HG02571 (cell line): ENCODE measurements at regions not wholly inside any gene's neighbourhood (a gene's known extent, or its start where the extent isn't known, plus 50 kb on each side); places are given as distances from the start of the nearest gene placed in this dataset.
"Not testable (repeated sequence)": the region's sequence is repeated elsewhere in the genome, so short reads cannot be mapped to it uniquely, and the experiment has no call there.

Experiments
- ATAC-seq: cut with Tn5 transposase; IDR thresholded peaks from one replicate; pipeline ENCODE4 v1.9.1; 2021; ENCODE audit warnings: mild to moderate bottlenecking, moderate library complexity; ENCODE audit not compliant: unreplicated experiment

GRCh38 chr6:106855117-106855516 is 119.4 kb downstream of the CD24 start:
- no peak for ATAC-seq

DNA sequence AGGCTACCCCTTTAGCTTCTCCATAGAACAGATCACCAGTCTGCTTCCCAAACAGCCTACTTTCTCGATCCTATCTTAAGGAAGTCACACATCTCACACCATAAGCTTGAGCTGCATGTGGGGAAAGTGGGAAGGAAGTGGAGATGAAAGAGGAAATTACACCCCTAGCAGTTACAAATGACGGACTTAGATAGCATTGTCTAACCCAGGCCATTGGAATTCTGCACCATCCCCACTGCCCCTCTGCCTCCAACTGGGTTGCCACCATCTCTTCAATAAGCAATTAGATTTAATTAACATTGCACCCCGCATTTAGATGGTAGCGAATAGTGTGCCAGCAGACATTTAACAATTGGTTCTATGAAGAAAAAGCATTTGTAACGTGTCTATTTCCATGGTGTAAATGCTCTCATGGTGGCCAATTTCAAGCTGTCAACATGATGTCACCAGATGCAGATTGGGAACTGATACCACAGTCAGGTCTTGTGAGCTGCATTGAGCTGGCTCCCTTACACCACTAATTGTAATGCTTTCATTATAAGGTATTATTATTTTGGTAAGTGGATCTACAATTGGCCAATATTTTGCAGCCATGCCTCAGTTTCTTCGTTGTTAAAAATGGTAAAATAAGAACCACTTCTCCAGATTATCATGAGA is 124.7 kb downstream of the CD24 start:
- no peak for ATAC-seq

GRCh38 chr6:106849120-106849519 is 125.4 kb downstream of the CD24 start:
- ATAC-seq: no peak

GRCh38 chr6:106847116-106847515 is 127.4 kb downstream of the CD24 start:
- ATAC-seq: no peak

GRCh38 chr6:106844930-106845329 is 129.6 kb downstream of the CD24 start:
- peak; percentile 68 for ATAC-seq

DNA sequence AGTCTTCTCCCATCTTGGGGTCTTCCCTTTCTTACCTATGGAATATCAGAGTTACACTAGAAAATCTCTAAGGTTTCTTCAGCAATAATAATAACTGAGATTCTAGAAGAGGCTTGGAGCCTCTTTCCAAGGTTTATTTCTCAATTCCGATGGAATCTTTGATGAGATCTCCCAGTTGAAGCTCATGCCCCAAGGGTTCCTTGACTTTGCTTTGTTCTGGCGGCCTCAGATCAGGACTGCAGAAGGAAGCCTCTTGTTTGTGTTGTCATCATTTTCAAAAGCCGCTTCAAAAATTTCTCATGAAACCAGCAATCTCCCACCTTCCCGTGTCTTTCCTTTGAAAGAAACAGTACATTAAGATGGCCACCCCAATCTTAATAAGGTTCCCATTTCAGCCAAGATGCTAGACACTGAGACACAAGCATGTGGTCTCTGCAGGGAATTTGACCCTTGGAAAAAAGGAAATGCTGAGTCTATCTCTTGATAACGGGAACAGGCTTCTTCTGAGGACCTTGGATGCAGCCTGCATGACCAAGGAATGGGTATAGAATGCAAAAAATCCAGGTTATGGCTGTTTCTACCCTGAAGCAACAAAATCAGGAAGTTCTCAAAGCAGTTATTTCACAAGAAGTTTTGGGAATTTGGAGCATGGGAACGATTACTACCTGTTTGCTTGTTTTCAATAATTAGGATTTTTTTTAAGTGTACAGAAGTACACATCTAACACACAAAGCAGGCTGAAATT is 141.6 kb downstream of the CD24 start:
- ATAC-seq: no peak

DNA sequence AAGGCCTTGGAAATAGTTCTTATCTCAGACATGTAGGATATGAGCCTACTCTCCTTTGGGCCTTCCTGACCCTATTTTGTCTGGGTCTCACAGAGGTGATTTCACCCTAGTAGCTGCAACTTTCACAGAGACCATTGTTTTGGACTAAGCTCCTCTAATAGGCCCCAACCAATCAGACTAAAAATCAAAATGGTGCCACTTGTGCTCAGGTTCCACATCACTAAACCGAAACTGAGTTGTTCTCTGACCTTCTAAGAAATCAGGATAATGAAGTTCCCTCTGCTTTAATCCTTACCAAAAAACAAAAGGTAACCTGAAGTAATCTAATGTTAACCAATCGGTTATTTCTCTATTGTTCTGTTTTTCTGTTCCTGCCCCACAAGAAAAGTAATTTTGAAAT is 143.6 kb downstream of the CD24 start:
- no peak for ATAC-seq

- ATAC-seq: no peak
These were observed 145.1 kb downstream of the CD24 start for GRCh38 chr6:106829451-106829850.

DNA sequence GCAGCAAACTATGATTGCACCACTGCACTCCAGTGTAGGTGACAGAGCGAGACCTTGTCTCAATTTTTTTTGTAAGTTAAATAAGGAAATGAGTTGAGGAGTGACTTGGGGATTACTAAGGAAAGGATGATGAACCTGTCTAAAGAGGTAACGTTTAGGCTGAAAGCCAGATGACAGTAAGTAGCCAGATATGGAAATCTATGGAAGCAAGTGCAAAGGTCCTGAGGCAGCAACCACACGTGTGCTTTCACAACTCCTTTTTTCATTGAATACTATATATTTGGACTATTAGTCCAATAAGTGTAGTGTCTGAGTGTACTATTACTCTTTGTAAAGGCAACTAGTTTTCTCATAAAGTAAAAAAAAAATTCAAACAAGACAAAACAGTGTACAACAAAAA is 147.4 kb downstream of the CD24 start:
- no peak for ATAC-seq

DNA sequence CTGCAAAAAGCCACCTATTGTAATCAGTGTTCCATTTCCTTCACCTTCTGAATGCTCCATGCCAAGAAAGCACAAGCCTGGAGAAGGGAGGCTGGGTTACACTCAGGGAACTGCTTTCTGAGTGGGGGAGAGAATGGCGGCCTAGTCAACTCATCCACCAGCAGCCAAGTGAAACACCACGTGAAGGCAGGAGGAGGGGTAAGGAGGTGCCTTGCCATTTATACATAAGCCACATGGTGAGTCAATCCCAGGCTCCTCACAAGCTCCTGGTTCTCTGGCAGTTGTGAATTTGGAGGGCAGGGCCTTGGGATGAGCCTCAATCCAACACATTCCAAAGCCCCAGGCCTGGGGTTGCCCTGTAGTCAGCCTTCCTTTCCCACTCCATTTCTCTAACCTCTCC is 149.4 kb downstream of the CD24 start:
- no peak for ATAC-seq

GRCh38 chr6:106823732-106824351 is 150.7 kb downstream of the CD24 start:
- no peak for ATAC-seq

GRCh38 chr6:106823058-106823457 is 151.5 kb downstream of the CD24 start:
- ATAC-seq: no peak

DNA sequence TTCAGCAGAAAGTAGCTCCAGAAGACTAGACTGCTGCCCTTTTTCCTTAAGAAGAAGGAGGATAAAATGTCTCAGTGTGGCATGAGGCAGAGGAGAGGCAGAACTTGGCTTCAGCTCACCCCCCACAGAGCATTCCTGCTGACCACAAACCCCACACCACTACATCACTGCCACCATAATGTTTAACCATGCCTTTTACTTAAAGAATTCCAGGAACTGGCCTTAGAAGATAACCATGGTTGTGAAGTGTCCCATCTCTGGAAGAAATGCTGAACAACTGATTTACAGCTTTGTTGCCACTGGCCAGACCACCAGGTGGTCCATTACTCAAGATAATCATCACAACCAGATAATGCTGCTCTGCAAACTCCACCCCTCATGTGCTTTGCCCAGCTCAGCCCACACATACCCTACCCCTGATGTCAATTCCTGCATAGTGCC is 154.1 kb downstream of the CD24 start:
- no peak for ATAC-seq

- ATAC-seq: no peak
These were observed 163.3 kb downstream of the CD24 start for GRCh38 chr6:106811088-106811686.

- no peak for ATAC-seq
These were observed 165.8 kb downstream of the CD24 start for GRCh38 chr6:106808758-106809157.

- no peak for ATAC-seq
These were observed 166.4 kb downstream of the CD24 start for GRCh38 chr6:106807947-106808611.

GRCh38 chr6:106806253-106806652 is 168.3 kb downstream of the CD24 start:
- ATAC-seq: not testable (repeated sequence)

DNA sequence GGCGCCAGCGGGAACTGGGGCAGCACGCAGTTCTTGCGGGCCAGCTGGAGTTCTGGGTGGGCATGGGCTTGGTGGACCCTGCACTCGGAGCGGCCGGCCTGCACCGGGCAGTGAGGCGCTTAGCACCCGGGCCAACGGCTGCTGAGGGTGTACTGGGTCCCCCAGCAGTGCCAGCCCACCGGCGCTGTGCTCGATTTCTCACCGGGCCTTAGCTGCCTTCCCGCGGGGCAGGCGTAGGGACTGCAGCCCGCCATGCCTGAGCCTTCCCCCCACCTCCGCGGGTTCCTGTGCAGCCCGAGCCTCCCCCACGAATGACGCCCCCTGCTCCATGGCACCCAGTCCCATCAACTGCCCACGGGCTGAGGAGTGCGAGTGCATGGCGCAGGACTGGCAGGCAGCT is 168.8 kb downstream of the CD24 start:
- ATAC-seq: no peak

DNA sequence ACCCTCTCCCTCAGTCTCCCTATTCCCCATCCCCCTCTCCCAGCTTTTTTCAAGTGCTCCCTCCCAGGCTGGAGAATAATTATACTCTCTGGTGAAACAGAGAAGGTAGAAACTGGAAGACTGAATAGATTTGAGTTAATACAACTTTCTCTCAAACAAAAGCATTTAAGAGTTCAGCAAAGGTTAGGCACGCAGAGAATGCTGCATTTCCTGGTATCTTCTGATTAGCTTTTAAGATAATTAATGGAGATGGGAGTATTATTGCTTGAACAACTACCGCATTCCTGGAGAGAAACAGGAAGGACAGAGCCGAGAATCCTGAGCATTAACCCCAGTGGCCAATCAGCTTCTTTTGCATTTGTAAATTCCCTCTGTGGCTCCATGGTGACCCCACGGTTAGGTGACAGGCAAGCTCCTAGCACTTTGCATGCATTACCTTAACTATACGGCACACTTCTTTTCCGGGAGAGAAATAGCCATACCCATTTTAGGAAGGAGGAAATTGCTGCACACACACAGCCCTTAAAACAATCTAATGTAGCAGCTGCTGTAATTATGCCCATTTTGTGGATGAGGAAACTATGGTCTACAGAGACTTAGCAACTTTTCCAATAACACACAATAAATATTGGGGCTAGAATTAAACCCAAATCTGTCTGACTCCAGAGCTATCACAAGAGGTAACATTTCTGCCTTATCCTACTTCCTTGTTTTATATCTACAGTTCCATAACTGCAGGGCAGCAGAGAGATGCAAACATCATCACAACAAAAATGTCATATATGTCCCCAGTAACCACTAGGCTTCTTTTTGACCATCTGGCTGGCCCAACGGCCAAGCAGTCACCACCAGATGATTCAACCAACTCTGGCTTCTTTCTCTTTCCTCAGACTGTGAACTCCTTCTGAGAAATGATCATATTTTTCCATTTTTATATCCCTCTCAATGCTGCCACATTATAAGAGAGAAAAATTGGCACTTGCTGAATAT is 169.9 kb downstream of the CD24 start:
- ATAC-seq: no peak

DNA sequence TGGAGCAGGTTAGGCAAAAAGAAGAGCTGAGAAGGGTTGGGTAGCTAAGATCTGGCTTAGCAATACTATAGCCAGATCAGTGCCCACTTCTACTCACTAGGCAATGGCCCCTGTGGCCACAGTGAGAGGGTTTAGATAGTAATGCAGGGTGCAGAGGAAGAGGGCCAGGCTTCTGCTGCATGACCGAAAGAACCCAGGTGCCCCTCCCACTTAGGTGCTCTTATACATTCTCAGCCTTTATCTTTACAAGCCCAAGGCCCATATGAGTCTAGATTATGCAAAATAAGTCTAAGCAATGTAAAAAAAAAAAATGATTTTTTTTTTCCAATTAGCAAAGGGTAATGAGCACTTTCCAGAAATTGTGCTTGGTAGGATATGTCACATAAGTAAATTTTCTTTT is 171.3 kb downstream of the CD24 start:
- no peak for ATAC-seq
